ENCODE measurements at regions not wholly inside any gene's neighbourhood (a gene's known extent, or its start where the extent isn't known, plus 50 kb on each side); places are given as distances from the start of the nearest gene placed in this dataset.

- DNase-seq (no peak), ATAC-seq (no peak)
- Mint-ChIP-seq H3K4me3 (no peak overlapping the region), H3K27ac (no peak overlapping the region), H3K27me3 (no peaks in the 10 kb centered on the region), H3K9me3 (no peaks in the 10 kb centered on the region), H3K4me1 (no peaks in the 10 kb centered on the region)
Measured at GRCh38 chr20:18922898-18923297, 109.3 kb downstream of the SCP2D1 start.

GRCh38 chr20:18926965-18927364 is 113.4 kb downstream of the SCP2D1 start:
- Mint-ChIP-seq H3K27ac (no peak overlapping the region), H3K27me3 (no peaks in the 10 kb centered on the region), H3K9me3 (peaks cover 0 to 3% of the 10 kb centered on the region in 2 donors), H3K4me1 (no peaks in the 10 kb centered on the region), H3K4me3 (no peak overlapping the region)
- no peak for ATAC-seq
- DNase-seq: no peak

- H3K27ac Mint-ChIP-seq: peak overlapping the region in 1 of 2 donors; percentile 15
- H3K27me3 Mint-ChIP-seq: no peaks in the 10 kb centered on the region
- no peaks in the 10 kb centered on the region for H3K4me1 Mint-ChIP-seq
- DNase-seq: no peak
- no peak for ATAC-seq
- peaks cover 0 to 10% of the 10 kb centered on the region in 2 donors for H3K9me3 Mint-ChIP-seq
- H3K4me3 Mint-ChIP-seq: no peak overlapping the region
Measured at GRCh38 chr20:18928626-18929025, 115.0 kb downstream of the SCP2D1 start.

DNA sequence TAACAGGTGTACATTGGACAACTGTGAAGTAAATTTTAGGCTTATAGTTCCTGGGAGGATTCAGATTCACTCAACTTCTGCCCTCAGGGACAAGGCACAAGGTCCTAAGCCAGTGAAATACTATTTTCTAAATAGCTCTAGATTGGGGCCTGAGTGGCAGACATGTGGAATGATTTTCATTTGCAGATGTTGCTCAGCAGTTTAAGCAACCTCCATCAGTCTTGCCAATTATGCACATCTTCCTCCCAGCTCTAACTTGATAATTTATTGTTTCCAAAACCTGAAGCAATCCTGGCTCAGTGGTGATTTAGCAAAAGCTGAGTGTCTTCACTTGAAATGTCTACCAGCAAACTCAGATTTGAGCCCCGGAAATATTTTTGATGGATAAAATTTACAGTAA is 116.2 kb downstream of the SCP2D1 start:
- no peak overlapping the region for H3K4me3 Mint-ChIP-seq
- H3K27me3 Mint-ChIP-seq: no peaks in the 10 kb centered on the region
- no peak overlapping the region for H3K27ac Mint-ChIP-seq
- DNase-seq (no peak), ATAC-seq (no peak)
- H3K9me3 Mint-ChIP-seq: peaks cover 0 to 10% of the 10 kb centered on the region in 2 donors
- no peaks in the 10 kb centered on the region for H3K4me1 Mint-ChIP-seq

DNA sequence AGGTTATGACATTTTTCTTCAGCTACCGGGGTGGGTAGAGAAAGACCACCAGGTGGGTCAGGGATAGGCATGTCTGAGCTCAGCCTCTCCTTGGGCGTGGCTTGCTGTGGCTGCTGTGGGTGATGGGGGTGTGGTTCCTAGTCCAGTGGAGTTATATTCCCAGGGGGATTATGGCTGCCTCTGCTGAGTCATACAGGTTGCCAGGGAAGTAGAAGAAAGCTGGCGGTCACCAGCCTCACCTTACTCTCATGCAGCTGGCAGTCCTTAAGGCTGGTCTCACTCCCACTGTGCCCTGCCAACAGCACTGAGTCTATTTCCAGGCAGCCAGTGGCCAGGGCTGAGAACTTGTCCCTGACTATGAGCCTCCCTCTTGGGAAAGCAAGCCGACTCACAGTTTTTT is 130.0 kb downstream of the SCP2D1 start:
- H3K27ac Mint-ChIP-seq: no peak overlapping the region
- H3K4me3 Mint-ChIP-seq: no peak overlapping the region
- peaks cover 32% of the 10 kb centered on the region for H3K27me3 Mint-ChIP-seq
- peaks cover 6 to 12% of the 10 kb centered on the region in 2 donors for H3K9me3 Mint-ChIP-seq
- ATAC-seq: no peak
- no peaks in the 10 kb centered on the region for H3K4me1 Mint-ChIP-seq
- DNase-seq: no peak

DNA sequence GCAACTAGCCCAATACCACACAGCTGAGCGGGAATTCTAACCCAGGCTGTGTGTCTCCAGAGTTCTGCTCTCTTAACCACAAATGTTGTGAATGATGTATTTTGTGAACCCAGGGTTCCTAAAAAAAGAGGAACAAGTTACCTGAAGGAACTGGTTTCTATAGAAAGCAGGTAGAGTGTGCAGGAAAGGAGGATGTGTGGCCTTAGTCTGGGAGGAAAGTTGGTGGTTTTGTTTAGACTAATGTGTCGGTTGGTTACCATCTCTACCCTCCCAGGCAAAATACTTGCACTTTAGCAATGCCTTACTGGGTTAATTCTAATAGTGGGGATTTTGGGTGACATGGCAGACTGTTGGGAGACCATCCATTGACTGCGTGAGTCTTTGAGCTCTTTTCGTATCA is 143.3 kb downstream of the SCP2D1 start:
- Mint-ChIP-seq H3K9me3 (peaks cover 5 to 10% of the 10 kb centered on the region in 2 donors), H3K4me1 (no peaks in the 10 kb centered on the region), H3K27ac (no peak overlapping the region), H3K27me3 (peaks cover 3% of the 10 kb centered on the region), H3K4me3 (no peak overlapping the region)
- no peak for ATAC-seq
- DNase-seq: no peak

DNA sequence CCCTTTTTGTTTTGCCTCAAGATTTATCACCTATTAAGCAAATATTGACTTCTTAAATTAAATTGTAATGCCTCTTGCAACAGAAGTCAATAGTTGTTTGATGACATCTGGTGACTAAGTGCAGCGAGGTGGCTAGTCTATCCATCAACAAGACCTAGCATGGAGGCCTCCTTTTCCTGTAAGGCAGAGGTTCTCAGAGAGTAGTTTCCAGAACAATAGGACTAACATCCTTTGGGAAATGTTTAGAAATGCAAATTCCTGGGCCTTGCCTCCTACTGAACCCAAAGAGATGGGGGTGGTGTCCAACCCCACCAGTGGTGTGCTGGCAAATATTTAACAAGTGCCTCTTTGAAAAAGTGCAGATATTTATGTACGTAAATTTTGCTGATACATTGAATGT is 143.7 kb downstream of the SCP2D1 start:
- peaks cover 7% of the 10 kb centered on the region for H3K27me3 Mint-ChIP-seq
- H3K4me3 Mint-ChIP-seq: no peak overlapping the region
- H3K4me1 Mint-ChIP-seq: no peaks in the 10 kb centered on the region
- ATAC-seq (no peak), DNase-seq (no peak)
- no peak overlapping the region for H3K27ac Mint-ChIP-seq
- H3K9me3 Mint-ChIP-seq: peaks cover 5 to 10% of the 10 kb centered on the region in 2 donors

GRCh38 chr20:18971121-18971520 is 157.5 kb downstream of the SCP2D1 start:
- DNase-seq (no peak), ATAC-seq (no peak)
- H3K4me1 Mint-ChIP-seq: no peaks in the 10 kb centered on the region
- H3K27ac Mint-ChIP-seq: no peak overlapping the region
- no peak overlapping the region for H3K4me3 Mint-ChIP-seq
- peaks cover 15% of the 10 kb centered on the region for H3K27me3 Mint-ChIP-seq
- H3K9me3 Mint-ChIP-seq: no peaks in the 10 kb centered on the region

DNA sequence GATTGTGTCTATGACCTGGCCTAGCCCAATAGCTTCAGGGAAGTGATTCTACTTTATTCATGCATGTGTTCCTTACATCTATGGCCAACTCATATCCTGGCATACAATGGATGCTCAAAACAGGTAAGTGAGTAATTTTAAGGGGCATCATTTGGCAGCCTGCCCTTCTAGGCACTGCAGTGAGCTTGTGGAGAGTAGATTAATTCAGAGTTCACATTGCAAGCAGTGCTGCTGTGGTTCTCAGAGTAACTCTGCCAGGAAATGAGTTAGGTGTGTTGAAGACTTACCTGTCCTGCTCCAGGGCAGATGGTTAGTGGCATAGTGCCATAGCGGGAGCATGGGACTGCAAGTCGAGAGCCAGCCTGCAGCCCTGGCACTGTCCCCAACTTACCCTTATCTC is 158.0 kb downstream of the SCP2D1 start:
- ATAC-seq (no peak), DNase-seq (no peak)
- H3K27me3 Mint-ChIP-seq: peaks cover 10% of the 10 kb centered on the region
- no peaks in the 10 kb centered on the region for H3K9me3 Mint-ChIP-seq
- no peak overlapping the region for H3K4me3 Mint-ChIP-seq
- H3K27ac Mint-ChIP-seq: no peak overlapping the region
- H3K4me1 Mint-ChIP-seq: no peaks in the 10 kb centered on the region

- Mint-ChIP-seq H3K4me1 (no peaks in the 10 kb centered on the region), H3K27me3 (peaks cover 8% of the 10 kb centered on the region), H3K4me3 (no peak overlapping the region), H3K27ac (no peak overlapping the region), H3K9me3 (no peaks in the 10 kb centered on the region)
- no peak for DNase-seq
- no peak for ATAC-seq
Measured at GRCh38 chr20:18972251-18972876, 158.8 kb downstream of the SCP2D1 start.

DNA sequence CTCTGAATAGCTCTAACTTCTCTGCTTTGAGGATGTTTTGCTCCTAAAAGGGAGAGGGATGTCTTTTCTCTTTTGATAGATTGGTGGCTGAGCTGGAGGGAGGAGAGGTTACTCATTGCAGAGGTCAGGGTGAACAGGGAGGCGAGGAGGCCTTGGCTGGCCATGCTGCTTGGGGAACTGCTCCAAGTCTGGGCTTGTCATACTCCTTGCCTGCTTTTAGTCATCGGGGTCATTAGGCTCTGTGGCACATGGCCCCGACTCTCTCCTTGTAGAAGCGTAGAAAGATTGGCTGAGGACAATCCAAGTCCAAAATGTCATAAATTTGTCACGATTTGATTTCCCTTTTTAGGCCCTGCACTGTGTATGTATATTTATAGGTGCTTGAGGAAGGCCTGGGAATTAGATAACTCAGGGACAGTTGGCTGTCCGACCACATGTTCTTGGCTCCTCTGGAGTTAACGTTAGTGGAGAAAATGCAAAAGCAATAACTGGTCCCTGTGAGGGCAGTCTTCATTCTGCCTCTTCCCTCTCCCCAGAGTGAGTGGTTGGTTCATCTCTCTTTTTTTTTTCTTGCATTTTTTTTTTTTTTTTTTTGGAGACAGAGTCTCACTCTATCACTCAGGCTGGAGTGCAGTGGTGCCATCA is 160.1 kb downstream of the SCP2D1 start:
- H3K9me3 Mint-ChIP-seq: no peaks in the 10 kb centered on the region
- H3K4me3 Mint-ChIP-seq: no peak overlapping the region
- DNase-seq (no peak), ATAC-seq (no peak)
- no peak overlapping the region for H3K27ac Mint-ChIP-seq
- H3K4me1 Mint-ChIP-seq: no peaks in the 10 kb centered on the region
- H3K27me3 Mint-ChIP-seq: peaks cover under 1% of the 10 kb centered on the region

DNA sequence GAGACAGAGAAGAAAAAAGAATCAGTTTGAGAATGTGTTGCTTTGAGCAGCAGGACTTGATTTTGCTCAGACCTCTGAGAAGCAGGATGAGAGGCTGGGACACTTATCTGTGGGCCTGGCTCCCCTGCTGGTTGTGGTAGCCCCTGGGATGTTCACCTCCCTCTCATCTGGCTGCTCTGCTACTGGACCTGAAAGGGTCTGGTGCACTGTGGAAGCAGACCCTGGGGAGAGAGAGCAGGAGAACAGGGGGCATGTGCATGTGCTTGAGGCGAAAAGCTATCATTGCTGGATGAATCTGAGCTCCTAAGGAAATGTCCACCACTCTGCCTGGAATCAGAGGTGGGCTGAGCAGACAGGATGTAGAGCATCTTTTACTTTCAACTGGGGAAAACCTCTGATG is 161.1 kb downstream of the SCP2D1 start:
- H3K27ac Mint-ChIP-seq: no peak overlapping the region
- no peaks in the 10 kb centered on the region for H3K9me3 Mint-ChIP-seq
- no peaks in the 10 kb centered on the region for H3K4me1 Mint-ChIP-seq
- ATAC-seq (no peak), DNase-seq (no peak)
- H3K4me3 Mint-ChIP-seq: no peak overlapping the region
- no peaks in the 10 kb centered on the region for H3K27me3 Mint-ChIP-seq

DNA sequence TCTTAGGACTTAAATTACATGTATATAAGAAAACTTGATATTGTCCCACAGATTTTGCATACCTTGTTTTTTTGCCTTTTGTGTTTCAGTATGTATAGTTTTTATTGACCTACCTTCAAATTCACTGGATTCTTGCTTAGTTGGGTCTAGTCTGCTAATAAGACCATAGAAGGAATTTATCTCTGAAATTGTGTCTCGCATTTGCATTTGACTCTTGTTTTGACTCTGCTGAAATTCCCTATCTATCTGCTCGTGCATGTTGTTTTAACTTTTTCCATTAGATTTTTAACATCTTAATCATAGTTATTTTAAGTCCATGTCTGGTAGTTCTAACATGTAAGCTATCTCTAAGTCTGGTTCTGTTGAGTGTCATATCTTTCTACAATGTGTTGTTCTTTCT is 163.9 kb downstream of the SCP2D1 start:
- no peak for DNase-seq
- no peak for ATAC-seq
- H3K9me3 Mint-ChIP-seq: no peaks in the 10 kb centered on the region
- peak overlapping the region in 1 of 2 donors; percentile 55 for H3K27ac Mint-ChIP-seq
- no peaks in the 10 kb centered on the region for H3K27me3 Mint-ChIP-seq
- H3K4me1 Mint-ChIP-seq: no peaks in the 10 kb centered on the region
- no peak overlapping the region for H3K4me3 Mint-ChIP-seq

DNA sequence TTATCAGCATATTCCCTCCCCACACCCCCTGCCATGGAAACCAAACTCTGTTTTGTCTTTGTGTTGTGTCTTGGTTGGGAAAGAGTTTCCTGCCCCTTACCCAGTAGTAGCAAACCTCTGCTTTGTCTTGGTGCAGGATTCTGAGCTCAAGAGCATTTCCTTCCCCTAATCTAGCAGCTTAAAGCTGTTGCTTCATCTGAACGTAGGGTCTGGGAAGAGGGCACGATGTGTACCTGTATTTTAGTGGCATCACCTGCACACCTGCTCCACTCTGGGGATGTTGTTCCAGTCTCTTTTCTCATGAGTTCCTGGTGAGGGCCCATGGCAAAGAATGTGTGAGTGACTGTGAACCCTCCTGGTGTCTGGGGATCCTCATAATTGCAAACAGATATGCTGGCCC is 164.7 kb downstream of the SCP2D1 start:
- ATAC-seq (no peak), DNase-seq (no peak)
- Mint-ChIP-seq H3K27me3 (no peaks in the 10 kb centered on the region), H3K27ac (no peak overlapping the region), H3K4me3 (no peak overlapping the region), H3K9me3 (no peaks in the 10 kb centered on the region), H3K4me1 (no peaks in the 10 kb centered on the region)

DNA sequence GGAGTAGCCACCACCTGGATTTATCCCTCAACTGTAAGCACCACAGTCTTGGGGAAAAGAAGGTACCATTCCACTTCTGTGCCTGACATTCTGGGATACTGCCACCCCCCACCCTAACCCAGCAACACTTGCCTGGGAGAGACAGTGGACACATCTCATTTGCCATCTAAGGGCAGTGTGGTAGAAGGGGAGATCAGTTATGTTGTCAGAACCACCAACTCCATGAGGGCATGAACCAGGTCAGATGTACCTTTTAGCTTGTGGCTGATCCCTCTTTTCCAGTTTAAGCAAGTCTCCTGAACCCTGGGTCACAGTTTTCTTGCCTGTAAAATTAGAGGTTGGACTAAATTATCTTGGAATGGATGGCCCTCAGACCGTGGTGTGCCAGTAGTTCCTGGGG is 165.5 kb downstream of the SCP2D1 start:
- Mint-ChIP-seq H3K27me3 (peaks cover 2% of the 10 kb centered on the region), H3K27ac (no peak overlapping the region), H3K4me1 (no peaks in the 10 kb centered on the region), H3K4me3 (no peak overlapping the region), H3K9me3 (no peaks in the 10 kb centered on the region)
- DNase-seq (no peak), ATAC-seq (no peak)

DNA sequence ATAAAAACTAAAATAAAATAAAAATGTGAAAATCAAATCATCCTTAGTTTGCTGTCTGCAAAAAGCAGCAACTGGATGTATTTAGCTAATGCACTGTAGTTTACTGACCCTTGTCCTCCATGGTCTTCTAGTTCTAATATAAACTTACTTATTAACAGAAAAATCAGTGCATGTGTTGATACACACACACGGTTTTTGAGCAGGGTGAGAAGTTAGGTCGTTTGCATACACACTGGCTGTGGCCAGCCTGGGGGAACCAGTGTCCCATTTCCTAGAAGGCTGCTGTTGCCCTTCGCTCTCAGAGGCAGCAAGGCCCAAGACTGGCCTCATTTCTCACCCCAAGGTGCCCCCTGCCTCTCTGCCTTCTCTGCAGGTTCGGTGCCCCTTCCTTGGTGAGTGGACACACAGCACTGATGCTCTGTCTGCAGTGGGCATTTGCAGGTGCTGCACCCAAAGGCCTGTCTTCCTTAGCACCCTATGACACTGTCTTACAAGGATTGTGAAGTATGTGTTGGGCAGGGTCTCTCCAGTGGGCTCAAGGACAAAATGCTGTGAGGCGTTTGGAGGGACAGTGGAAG is 168.5 kb downstream of the SCP2D1 start:
- DNase-seq: no peak
- no peak overlapping the region for H3K4me3 Mint-ChIP-seq
- ATAC-seq: no peak
- H3K4me1 Mint-ChIP-seq: no peaks in the 10 kb centered on the region
- no peaks in the 10 kb centered on the region for H3K9me3 Mint-ChIP-seq
- peaks cover 7% of the 10 kb centered on the region for H3K27me3 Mint-ChIP-seq
- no peak overlapping the region for H3K27ac Mint-ChIP-seq

DNA sequence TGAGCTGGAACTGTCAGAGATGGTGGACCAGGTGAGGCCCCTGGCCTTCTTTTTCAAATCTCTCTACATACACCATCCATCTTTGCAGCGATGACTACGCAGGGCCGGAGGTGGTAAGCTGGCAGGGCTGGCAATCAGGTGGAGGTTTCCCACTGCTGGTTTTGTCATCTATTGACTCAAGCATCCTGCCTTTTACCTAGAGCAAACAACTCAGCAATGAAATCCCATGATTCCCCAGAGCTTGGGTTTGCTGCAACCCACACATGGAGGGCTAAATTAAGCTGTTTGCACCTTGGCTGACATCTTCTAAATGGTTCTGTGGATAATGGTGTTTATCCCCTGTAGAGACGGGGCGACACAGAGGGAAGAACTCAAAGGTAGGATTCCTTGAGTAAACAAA is 170.2 kb downstream of the SCP2D1 start:
- ATAC-seq (no peak), DNase-seq (no peak)
- Mint-ChIP-seq H3K4me1 (no peaks in the 10 kb centered on the region), H3K4me3 (no peak overlapping the region), H3K27ac (no peak overlapping the region), H3K27me3 (peaks cover 7% of the 10 kb centered on the region), H3K9me3 (no peaks in the 10 kb centered on the region)

Measured in stimulated activated naive CD8-positive, alpha-beta T cell treated with anti-CD3 and anti-CD28 coated beads, Interleukin-15, amount 100 ng/mL, for 72 hours (primary cell).